PFSK-1 (cell line): ENCODE measurements at regions not wholly inside any gene's neighbourhood (a gene's known extent, or its start where the extent isn't known, plus 50 kb on each side); places are given as distances from the start of the nearest gene placed in this dataset.

Experiments used
- FOXP2 ChIP-seq: optimal IDR thresholded peaks from 2 replicates; pipeline ENCODE3; 2011; ENCODE audit warnings: borderline replicate concordance, control low read depth, inconsistent platforms; ENCODE audit not compliant: insufficient read depth; ENCODE audit errors: extremely low read length, extremely low read depth
- POLR2AphosphoS5 ChIP-seq: IDR thresholded peaks from 2 replicates; pipeline ENCODE4 v1.6.1; 2012; ENCODE audit warnings: low read depth, mild to moderate bottlenecking, control low read depth, low read length, moderate library complexity
- REST ChIP-seq, 2 experiments: IDR thresholded peaks; 2 replicates each; pipeline versions ENCODE4 v1.6.1 to v1.8.0; 2011 to 2012; ENCODE audit warnings: low read depth in 2 of 2, low read length in 2 of 2, control low read depth in 1 of 2, inconsistent platforms in 1 of 2, mild to moderate bottlenecking in 1 of 2, moderate library complexity in 1 of 2; ENCODE audit not compliant: insufficient read depth in 1 of 2
- SIN3A ChIP-seq: IDR thresholded peaks from 2 replicates; pipeline ENCODE4 v1.6.1; 2012; ENCODE audit warnings: mild to moderate bottlenecking, low read length, moderate library complexity, borderline replicate concordance; ENCODE audit not compliant: insufficient read depth
- TAF1 ChIP-seq: IDR thresholded peaks from 2 replicates; pipeline ENCODE4 v1.6.1; 2012; ENCODE audit warnings: low read length, control low read depth, borderline replicate concordance; ENCODE audit not compliant: insufficient read depth

DNA sequence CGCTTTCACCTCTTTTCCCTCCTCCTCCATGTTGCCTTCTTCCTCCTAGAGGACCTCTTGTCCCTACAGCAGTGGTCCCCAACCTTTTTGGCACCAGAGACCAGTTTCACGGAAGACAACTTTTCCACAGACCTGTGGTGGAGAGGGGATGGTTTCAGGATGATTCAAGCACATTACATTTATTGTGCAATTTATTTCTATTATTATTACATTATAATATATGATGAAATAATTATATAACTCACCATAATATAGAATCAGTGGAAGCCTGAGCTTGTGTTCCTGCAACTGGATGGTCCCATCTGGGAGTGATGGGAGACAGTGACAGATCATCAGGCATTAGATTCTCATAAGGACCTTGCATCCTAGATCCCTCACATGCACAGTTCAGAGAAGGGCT lies 152.2 kb upstream of the NCKAP5 start:
- TF ChIP-seq SIN3A = no peak
- TF ChIP-seq POLR2AphosphoS5 = no peak
- no peak for TF ChIP-seq TAF1
- no peak for TF ChIP-seq REST (IDR thresholded peaks at IDR 0.05; ENCODE audit: insufficient read depth in 1 of 2, low read depth in 2 of 2, low read length in 2 of 2)
- TF ChIP-seq FOXP2 = no peak
